ENCODE measurements at regions not wholly inside any gene's neighbourhood (a gene's known extent, or its start where the extent isn't known, plus 50 kb on each side); places are given as distances from the start of the nearest gene placed in this dataset.

DNA sequence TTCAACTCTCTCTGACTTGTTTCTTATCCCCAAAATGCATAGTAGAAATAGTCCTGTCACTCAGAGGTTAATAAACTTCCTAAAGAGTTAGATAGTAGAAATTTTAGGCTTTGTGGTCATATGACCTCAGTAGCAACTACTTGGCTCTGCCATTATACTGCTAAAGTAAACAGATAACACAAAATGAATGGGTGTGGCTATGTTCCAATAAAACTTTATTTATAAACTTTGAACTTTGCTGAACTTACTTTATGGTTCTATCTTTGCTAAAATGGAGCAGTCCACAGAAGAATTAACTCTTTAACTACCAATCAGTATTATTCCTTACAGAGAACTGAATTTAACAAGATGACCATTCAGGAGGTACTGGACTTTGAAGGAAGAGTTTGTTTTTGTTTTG lies 393.6 kb upstream of the CDIN1 start:
- no peak for TF ChIP-seq POLR2A (IDR thresholded peaks at IDR 0.05)
- TF ChIP-seq, protein P1, sequence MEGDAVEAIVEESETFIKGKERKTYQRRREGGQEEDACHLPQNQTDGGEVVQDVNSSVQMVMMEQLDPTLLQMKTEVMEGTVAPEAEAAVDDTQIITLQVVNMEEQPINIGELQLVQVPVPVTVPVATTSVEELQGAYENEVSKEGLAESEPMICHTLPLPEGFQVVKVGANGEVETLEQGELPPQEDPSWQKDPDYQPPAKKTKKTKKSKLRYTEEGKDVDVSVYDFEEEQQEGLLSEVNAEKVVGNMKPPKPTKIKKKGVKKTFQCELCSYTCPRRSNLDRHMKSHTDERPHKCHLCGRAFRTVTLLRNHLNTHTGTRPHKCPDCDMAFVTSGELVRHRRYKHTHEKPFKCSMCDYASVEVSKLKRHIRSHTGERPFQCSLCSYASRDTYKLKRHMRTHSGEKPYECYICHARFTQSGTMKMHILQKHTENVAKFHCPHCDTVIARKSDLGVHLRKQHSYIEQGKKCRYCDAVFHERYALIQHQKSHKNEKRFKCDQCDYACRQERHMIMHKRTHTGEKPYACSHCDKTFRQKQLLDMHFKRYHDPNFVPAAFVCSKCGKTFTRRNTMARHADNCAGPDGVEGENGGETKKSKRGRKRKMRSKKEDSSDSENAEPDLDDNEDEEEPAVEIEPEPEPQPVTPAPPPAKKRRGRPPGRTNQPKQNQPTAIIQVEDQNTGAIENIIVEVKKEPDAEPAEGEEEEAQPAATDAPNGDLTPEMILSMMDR (IDR thresholded peaks at IDR 0.05) = no peak

Data from tibial nerve (tissue), 3 donors.